Activated CD4-positive, alpha-beta memory T cell treated with anti-CD3 and anti-CD28 coated beads, Interleukin-2, amount 10 ng/mL, durations not matched to agents 7 days and 5 days (primary cell): ENCODE measurements at regions not wholly inside any gene's neighbourhood (a gene's known extent, or its start where the extent isn't known, plus 50 kb on each side); places are given as distances from the start of the nearest gene placed in this dataset.

ENCODE experiments used
- CTCF ChIA-PET: fragments of 350-600 bp; sonication (Branson Sonifier 250); formaldehyde crosslinking; loops from one replicate; lab custom pipeline; 2021; ENCODE audit warnings: antibody characterized with exemption, inconsistent platforms; lab: Charles Lee
- POLR2A ChIA-PET: fragments of 350-600 bp; sonication (Branson Sonifier 250); formaldehyde crosslinking; loops from one replicate; lab custom pipeline; 2021; ENCODE audit warnings: antibody characterized with exemption; lab: Charles Lee
- DNase-seq: peaks from one replicate; pipeline ENCODE4 v3.0.0-alpha.2; 2020
- H3K27ac Mint-ChIP-seq: one replicate; pipeline ENCODE4 v1.8.0; 2021; ENCODE audit warnings: mild to moderate bottlenecking, mixed read lengths
- H3K27me3 Mint-ChIP-seq: one replicate; pipeline ENCODE4 v1.8.0; 2021; ENCODE audit warnings: mixed read lengths
- H3K36me3 Mint-ChIP-seq: one replicate; pipeline ENCODE4 v1.8.0; 2021; ENCODE audit warnings: low read depth, mixed read lengths
- H3K4me1 Mint-ChIP-seq: one replicate; pipeline ENCODE4 v1.8.0; 2021; ENCODE audit warnings: mixed read lengths
- H3K4me3 Mint-ChIP-seq: one replicate; pipeline ENCODE4 v1.8.0; 2021; ENCODE audit warnings: mild to moderate bottlenecking, mixed read lengths
- H3K9me3 Mint-ChIP-seq: one replicate; pipeline ENCODE4 v1.8.0; 2021; ENCODE audit warnings: mixed read lengths

DNA sequence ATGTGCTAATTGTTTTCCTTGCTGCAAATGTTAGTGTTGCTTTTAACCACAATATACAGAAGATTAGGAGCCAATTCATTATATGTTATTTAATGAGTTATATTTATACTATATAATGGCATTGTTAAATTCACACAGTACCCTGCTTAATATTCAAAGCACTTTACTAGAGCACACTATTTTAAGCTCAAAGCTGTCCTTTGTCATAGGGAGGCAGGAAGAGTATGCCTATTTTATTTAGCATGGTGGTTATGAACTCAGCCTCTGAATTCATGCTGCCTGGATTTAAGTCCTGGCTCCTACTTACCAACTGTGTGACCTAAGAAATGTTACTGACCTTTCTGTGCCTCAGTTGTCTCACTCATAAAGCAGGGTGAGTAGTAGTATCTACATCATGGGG lies 80.5 kb downstream of the FASTKD2 start:
- H3K9me3 Mint-ChIP-seq, result no peaks in the 10 kb centered on the region
- no peaks in the 10 kb centered on the region for H3K27me3 Mint-ChIP-seq
- no peaks in the 10 kb centered on the region for H3K36me3 Mint-ChIP-seq
- no peaks in the 10 kb centered on the region for H3K4me1 Mint-ChIP-seq
- H3K4me3 Mint-ChIP-seq, result no peak overlapping the region
- ChIA-PET POLR2A (no interaction called here), CTCF (interaction anchor here (0.6 kb wide), 1 partner anchor 1218 kb away, joined by 5 read pairs; no protein-coding TSS in a partner anchor)
- H3K27ac Mint-ChIP-seq, result no peak overlapping the region
- DNase-seq, result no peak

GRCh38 chr2:206846331-206846730 lies 80.9 kb downstream of the FASTKD2 start:
- ChIA-PET CTCF (no interaction called here), POLR2A (no interaction called here)
- no peak overlapping the region for H3K4me3 Mint-ChIP-seq
- DNase-seq, result no peak
- H3K4me1 Mint-ChIP-seq, result no peaks in the 10 kb centered on the region
- no peaks in the 10 kb centered on the region for H3K27me3 Mint-ChIP-seq
- H3K27ac Mint-ChIP-seq, result no peak overlapping the region
- H3K36me3 Mint-ChIP-seq, result no peaks in the 10 kb centered on the region
- no peaks in the 10 kb centered on the region for H3K9me3 Mint-ChIP-seq

DNA sequence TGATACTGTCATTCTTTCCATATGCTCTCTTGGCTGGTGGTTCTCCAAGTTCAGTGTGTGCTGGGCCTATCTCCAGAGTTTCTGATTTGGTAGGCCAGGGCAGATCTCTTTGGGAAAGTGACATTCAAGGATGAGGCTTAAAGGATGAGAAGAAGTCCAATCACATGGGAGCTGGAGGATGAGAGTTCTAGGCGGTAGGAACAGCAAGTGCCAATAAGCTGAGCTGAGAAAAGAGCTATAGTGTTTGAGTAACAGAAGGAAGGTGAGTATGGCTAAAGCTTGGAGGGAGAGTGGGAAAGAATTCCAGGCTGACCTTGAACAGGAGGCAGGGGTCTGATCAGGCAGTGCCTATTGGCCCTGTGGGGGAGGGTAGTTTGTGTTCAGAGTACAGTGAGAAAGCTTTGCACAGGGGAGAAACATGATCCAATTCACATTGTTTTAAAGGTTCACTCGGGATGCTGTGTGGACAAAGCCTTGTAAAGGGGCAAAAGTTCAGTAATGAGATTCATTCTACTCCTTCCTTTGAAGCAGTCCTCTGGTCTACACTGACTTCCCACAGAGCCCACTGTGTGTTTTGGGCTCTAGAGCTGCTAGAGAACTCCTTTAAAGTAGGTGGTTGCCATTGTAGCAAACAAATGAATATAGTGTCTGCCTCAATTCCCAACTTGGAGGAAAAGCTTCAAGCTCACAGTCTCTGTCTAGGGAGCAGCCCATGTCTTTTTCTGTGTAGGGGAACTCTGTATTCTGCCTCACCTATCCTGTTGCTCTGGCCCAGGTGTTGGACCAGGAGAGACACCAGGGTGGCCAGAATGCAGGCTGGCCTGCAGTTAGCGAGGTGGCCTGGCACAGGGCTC lies 81.8 kb downstream of the FASTKD2 start:
- Mint-ChIP-seq H3K9me3 (no peaks in the 10 kb centered on the region), H3K27me3 (no peaks in the 10 kb centered on the region), H3K27ac (no peak overlapping the region), H3K4me3 (no peak overlapping the region), H3K4me1 (no peaks in the 10 kb centered on the region), H3K36me3 (no peaks in the 10 kb centered on the region)
- ChIA-PET POLR2A (no interaction called here), CTCF (no interaction called here)
- no peak for DNase-seq

DNA sequence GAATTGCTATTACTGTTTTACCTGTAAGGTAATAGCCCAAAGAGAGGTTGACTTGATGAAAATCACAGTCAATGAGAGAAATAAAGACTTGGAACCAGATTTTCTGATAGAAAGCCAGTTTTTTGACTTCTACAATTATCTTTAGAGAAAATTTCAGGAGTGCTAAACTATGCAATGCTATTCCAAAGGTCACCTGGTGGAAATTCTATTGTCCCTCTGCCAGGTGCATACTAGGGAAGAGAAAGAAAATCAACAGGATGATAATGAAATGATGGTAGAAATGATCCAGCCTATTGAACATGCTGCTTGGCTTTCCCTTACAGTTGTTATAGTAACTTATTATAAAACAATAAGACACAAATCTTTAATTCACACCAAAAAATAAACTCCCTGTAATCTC lies 85.0 kb downstream of the FASTKD2 start:
- H3K9me3 Mint-ChIP-seq, result no peaks in the 10 kb centered on the region
- ChIA-PET CTCF (no interaction called here), POLR2A (no interaction called here)
- H3K27ac Mint-ChIP-seq, result no peak overlapping the region
- no peaks in the 10 kb centered on the region for H3K4me1 Mint-ChIP-seq
- no peak overlapping the region for H3K4me3 Mint-ChIP-seq
- no peaks in the 10 kb centered on the region for H3K36me3 Mint-ChIP-seq
- no peak for DNase-seq
- H3K27me3 Mint-ChIP-seq, result no peaks in the 10 kb centered on the region

GRCh38 chr2:206851521-206851920 lies 86.1 kb downstream of the FASTKD2 start:
- Mint-ChIP-seq H3K27me3 (no peaks in the 10 kb centered on the region), H3K9me3 (no peaks in the 10 kb centered on the region), H3K36me3 (no peaks in the 10 kb centered on the region), H3K4me1 (no peaks in the 10 kb centered on the region), H3K27ac (no peak overlapping the region), H3K4me3 (no peak overlapping the region)
- ChIA-PET CTCF (no interaction called here), POLR2A (no interaction called here)
- DNase-seq, result no peak

DNA sequence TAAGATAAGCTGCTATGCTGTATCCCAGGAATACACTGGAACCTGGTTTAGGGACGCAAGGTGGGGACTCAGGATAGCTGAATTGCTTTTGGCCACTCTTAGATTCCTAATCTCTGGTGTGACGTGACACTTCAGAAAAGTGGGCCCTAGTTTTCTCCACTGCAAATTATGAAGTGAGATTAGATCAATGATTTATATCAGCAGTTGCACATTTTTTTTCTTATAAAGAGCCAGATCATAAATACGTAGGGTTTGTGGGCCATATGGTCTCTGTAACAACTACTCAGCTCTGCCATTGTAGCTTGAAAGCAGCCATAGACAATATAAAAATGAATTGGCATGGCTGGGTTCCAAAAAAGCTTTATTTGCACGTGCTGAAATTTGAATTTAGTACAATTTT lies 85.4 kb upstream of the CPO start:
- ChIA-PET CTCF (no interaction called here), POLR2A (no interaction called here)
- Mint-ChIP-seq H3K27ac (no peak overlapping the region), H3K9me3 (no peaks in the 10 kb centered on the region), H3K4me3 (no peak overlapping the region), H3K4me1 (peaks cover 9% of the 10 kb centered on the region), H3K36me3 (no peaks in the 10 kb centered on the region), H3K27me3 (no peaks in the 10 kb centered on the region)
- no peak for DNase-seq

DNA sequence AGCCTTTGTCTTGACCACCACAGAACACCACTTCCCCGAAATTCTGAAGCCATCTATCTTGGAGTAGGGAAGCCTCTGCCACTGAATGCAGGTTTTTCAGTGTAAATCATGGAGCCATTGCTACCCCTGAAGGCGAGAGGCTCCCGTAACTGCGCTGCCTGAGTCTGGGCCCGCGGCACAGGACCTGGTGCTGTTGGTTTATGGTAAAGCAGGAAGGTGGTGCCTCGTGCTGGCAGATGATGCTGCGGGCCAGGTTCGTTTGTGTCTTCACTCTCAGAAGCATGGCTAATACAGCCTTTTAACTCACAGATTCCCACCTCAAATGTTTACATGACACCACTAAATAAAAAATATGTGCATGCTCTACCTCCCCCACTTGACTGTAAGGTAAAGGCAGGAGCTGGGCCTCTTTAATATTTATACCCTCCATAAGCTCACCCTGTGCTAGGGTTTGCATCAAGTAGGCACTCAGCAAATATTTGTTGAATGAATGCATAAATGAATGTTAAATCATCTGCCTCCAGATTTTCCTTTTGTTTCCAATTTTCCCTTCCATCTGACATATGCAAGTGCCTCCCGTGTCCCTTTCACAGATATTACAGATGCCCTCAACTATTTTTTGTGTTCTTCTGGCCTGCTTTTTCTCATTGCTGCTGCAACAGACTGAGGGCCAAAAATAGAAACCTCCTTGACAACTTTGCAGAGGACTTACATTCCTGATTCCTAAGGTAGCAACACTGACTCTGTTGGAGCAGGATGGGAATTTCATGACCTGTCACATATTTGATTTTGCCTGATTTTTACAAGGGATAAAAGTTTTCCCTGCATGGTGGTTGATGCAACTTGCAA lies 83.5 kb upstream of the CPO start:
- Mint-ChIP-seq H3K27ac (no peak overlapping the region), H3K4me1 (peaks cover 22% of the 10 kb centered on the region)
- POLR2A ChIA-PET, result no interaction called here

DNA sequence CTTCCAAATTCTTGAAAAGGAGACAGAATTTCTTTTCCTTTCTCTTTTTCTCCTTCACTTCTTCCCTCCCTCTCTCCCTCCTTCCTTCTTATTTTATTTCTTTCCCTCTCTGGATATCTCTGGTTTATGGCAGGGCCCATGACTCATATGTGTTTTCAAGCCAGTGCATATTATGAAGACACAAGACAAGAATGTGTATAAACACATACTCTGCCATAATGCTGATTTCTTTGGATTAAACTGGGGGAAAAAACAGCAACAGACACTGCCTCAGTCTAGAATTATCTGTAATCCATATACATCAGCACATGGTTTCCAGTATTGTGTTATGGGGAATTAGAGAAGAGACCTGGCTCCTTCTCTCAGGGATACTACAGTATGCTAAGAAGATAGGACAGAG lies 82.8 kb upstream of the CPO start:
- no peaks in the 10 kb centered on the region for H3K27me3 Mint-ChIP-seq
- H3K4me1 Mint-ChIP-seq, result peaks cover 22% of the 10 kb centered on the region
- H3K36me3 Mint-ChIP-seq, result no peaks in the 10 kb centered on the region
- H3K9me3 Mint-ChIP-seq, result peaks cover 3% of the 10 kb centered on the region
- ChIA-PET POLR2A (no interaction called here), CTCF (interaction anchor here (0.5 kb wide), 1 partner anchor 76 kb away, joined by 4 read pairs; no protein-coding TSS in a partner anchor)
- H3K4me3 Mint-ChIP-seq, result no peak overlapping the region
- no peak overlapping the region for H3K27ac Mint-ChIP-seq
- no peak for DNase-seq

More for the DNA sequence above, 83.5 kb upstream of the CPO start:
- CTCF ChIA-PET, result interaction anchor here (0.5 kb wide), 1 partner anchor 75 kb away, joined by 4 read pairs; no protein-coding TSS in a partner anchor
- no peaks in the 10 kb centered on the region for H3K36me3 Mint-ChIP-seq
- H3K9me3 Mint-ChIP-seq, result peaks cover 3% of the 10 kb centered on the region
- H3K4me3 Mint-ChIP-seq, result no peak overlapping the region
- no peaks in the 10 kb centered on the region for H3K27me3 Mint-ChIP-seq
- no peak for DNase-seq

- H3K27me3 Mint-ChIP-seq, result no peaks in the 10 kb centered on the region
- peak overlapping the region; percentile 87 for H3K27ac Mint-ChIP-seq
- peaks cover 3% of the 10 kb centered on the region for H3K9me3 Mint-ChIP-seq
- peaks cover 22% of the 10 kb centered on the region for H3K4me1 Mint-ChIP-seq
- CTCF ChIA-PET, result no interaction called here
- H3K36me3 Mint-ChIP-seq, result no peaks in the 10 kb centered on the region
- POLR2A ChIA-PET, result no interaction called here
- peak overlapping the region; percentile 40 for H3K4me3 Mint-ChIP-seq
- DNase-seq, result no peak
Observed at GRCh38 chr2:206858687-206859329, 80.5 kb upstream of the CPO start.

DNA sequence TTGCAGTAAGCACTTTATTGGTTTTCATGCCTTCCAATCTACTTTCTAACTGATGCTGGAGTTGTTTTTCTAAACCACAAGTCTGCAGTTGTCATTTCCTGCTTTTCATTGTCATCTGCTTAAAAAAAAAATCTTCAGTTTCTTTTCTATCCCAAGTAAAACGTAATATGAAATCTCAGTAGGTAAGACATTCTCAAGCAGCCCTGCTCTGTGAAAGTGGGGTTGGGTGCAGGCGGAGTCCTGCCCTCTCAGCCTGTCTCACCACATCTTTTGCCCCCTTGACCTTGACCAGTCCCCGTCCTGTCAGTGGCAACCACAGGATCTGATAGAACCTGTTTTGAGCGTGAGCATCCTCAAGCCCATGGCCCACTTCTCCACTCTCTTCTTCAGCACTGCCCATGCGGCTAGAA lies 80.0 kb upstream of the CPO start:
- CTCF ChIA-PET, result interaction anchor here (0.8 kb wide), 1 partner anchor 215 kb away, joined by 4 read pairs; no protein-coding TSS in a partner anchor
- POLR2A ChIA-PET, result no interaction called here
- Mint-ChIP-seq H3K4me1 (peaks cover 22% of the 10 kb centered on the region), H3K4me3 (peak overlapping the region; percentile 40), H3K27ac (peak overlapping the region; percentile 87), H3K9me3 (peaks cover 3% of the 10 kb centered on the region), H3K36me3 (no peaks in the 10 kb centered on the region), H3K27me3 (no peaks in the 10 kb centered on the region)
- DNase-seq, result peak; percentile 34

GRCh38 chr2:206863196-206863595 lies 76.1 kb upstream of the CPO start:
- ChIA-PET POLR2A (no interaction called here), CTCF (no interaction called here)
- H3K36me3 Mint-ChIP-seq, result no peaks in the 10 kb centered on the region
- no peak overlapping the region for H3K4me3 Mint-ChIP-seq
- peaks cover 21% of the 10 kb centered on the region for H3K4me1 Mint-ChIP-seq
- DNase-seq, result no peak
- no peaks in the 10 kb centered on the region for H3K27me3 Mint-ChIP-seq
- peaks cover 3% of the 10 kb centered on the region for H3K9me3 Mint-ChIP-seq
- H3K27ac Mint-ChIP-seq, result no peak overlapping the region

- no peak for DNase-seq
- H3K9me3 Mint-ChIP-seq, result peaks cover 3% of the 10 kb centered on the region
- H3K4me1 Mint-ChIP-seq, result peaks cover 15% of the 10 kb centered on the region
- H3K36me3 Mint-ChIP-seq, result no peaks in the 10 kb centered on the region
- H3K27me3 Mint-ChIP-seq, result no peaks in the 10 kb centered on the region
- H3K27ac Mint-ChIP-seq, result no peak overlapping the region
- POLR2A ChIA-PET, result no interaction called here
- CTCF ChIA-PET, result no interaction called here
- H3K4me3 Mint-ChIP-seq, result no peak overlapping the region
Observed at GRCh38 chr2:206863716-206864115, 75.6 kb upstream of the CPO start.

DNA sequence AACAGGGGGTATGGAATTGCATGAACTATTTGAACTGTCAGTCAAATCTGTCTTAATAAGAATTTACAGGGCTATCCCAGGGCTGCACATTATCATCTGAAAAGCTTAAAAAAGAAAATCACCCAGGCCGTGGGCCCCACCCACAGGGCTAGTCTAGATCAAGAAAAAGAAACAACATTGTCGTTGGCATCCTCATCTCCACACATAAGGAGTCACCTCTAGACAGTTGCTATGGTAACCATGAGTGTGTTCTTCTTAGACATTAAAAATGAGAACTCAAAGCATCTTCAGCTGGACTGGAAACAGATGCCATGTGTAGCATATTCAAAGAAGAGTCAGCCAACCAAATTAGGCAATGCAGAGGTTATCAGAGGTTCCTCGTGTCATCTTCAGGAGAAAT lies 72.3 kb upstream of the CPO start:
- Mint-ChIP-seq H3K4me1 (no peaks in the 10 kb centered on the region), H3K36me3 (no peaks in the 10 kb centered on the region), H3K27ac (no peak overlapping the region), H3K9me3 (no peaks in the 10 kb centered on the region), H3K4me3 (no peak overlapping the region), H3K27me3 (no peaks in the 10 kb centered on the region)
- CTCF ChIA-PET, result no interaction called here
- POLR2A ChIA-PET, result no interaction called here
- no peak for DNase-seq
